ENCODE measurements at regions not wholly inside any gene's neighbourhood (a gene's known extent, or its start where the extent isn't known, plus 50 kb on each side); places are given as distances from the start of the nearest gene placed in this dataset.

DNA sequence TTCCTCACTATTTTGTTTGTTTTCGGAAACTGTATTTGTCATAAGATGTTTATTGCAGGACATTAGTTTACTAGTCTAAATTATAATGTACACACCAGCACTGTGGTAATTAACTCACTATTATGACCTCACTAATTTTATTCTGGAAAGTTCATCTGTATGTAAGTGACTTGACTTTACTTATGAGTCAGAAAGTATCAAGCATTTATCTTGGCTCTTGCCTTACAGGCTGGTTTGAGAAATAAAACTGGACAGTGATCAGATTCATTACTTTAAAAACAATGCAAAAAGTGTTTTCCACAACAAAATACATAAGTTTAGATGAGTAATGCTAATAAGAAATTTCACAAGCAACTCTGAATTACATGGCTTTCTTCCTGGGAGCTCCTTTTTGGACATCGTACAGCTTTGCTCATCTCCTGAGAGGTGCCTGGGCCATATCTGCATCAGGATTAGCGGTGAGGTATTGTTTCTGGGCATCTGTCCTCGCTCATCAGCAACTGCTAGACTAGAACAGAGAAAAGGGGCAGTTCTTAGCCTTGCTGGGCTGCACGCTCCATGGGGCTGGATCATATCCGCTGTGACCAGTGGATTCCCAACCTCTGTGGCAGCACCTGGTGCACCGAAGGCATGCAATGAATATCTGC is 179.8 kb downstream of the SOD2 start:
- H3K27ac Mint-ChIP-seq = no peak overlapping the region
- H3K27me3 Mint-ChIP-seq = peaks cover 7% of the 10 kb centered on the region
- intact Hi-C loops (cut with micrococcal nuclease) = no loop called here
- H3K4me3 Mint-ChIP-seq = no peak overlapping the region
- no peaks in the 10 kb centered on the region for H3K36me3 Mint-ChIP-seq
- H3K9me3 Mint-ChIP-seq = peaks cover 18% of the 10 kb centered on the region
- ChIA-PET CTCF (no interaction called here), POLR2A (no interaction called here)
- DNase-seq = no peak
- H3K4me1 Mint-ChIP-seq (ENCODE audit: low read depth) = no peaks in the 10 kb centered on the region

DNA sequence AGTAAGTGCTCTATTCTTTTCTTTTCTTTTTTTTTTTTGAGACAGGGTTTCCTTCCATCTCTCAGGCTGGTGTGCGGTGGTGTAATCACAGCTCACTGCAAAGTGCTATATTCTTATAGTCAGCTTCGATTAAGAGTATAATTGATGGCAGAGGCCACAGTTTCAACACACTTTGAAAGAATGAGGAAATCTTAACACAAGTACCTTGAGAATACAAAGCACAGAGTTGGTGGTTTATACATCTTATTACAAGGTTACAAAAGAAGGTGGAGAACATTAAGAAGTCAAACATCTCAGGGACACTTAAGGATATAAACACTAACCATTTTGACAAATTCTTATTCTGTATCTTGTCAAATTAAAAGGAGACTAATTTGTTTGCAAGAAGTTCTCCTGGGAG is 180.5 kb downstream of the SOD2 start:
- DNase-seq = no peak
- Mint-ChIP-seq H3K27me3 (peaks cover 7% of the 10 kb centered on the region), H3K4me3 (no peak overlapping the region), H3K36me3 (no peaks in the 10 kb centered on the region), H3K4me1 (ENCODE audit: low read depth) (no peaks in the 10 kb centered on the region), H3K27ac (no peak overlapping the region), H3K9me3 (peaks cover 18% of the 10 kb centered on the region)
- intact Hi-C loops (cut with micrococcal nuclease) = no loop called here
- POLR2A ChIA-PET = no interaction called here
- CTCF ChIA-PET = no interaction called here

DNA sequence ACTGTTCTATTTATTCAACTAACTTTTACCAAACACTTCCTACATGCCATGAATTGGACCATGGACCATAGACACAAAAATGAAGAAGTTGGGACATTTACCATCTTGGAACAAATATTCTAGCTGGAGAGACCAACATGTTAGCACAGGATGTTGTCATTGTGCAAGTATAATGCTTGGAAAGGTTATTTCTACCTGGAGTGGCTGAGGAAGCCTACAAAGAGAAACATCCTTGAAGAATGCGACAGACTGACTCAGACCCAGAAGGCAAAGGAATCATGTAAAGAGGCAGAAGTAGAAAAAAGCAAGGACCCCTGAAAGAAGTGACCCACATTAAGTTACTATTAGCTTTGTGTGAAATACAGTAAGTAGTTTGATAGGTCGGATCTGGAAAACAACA is 180.9 kb downstream of the SOD2 start:
- no peaks in the 10 kb centered on the region for H3K4me1 Mint-ChIP-seq (ENCODE audit: low read depth)

DNA sequence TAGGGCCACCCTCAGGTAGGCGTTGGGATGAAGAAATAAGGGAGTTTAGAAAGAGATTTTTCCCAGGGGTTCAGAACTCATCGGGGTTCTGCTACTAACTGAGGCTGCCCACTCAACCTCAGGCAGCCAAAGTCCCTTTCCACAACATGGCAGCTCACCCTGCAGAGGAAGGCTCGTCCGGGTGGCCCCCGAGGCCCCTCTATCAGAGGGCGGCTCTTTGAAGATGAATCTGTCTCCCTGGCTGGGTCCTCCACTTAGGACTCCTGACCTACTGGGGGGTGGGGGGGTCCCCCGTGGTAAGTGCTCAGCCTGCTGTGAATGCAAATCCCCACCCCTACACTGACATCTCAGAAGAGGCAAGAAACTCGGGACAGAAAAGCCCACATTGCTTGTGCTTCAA is 182.9 kb downstream of the SOD2 start:
- intact Hi-C loops (cut with micrococcal nuclease) = no loop called here
- CTCF ChIA-PET = no interaction called here
- Mint-ChIP-seq H3K9me3 (no peaks in the 10 kb centered on the region), H3K4me1 (ENCODE audit: low read depth) (no peaks in the 10 kb centered on the region), H3K27me3 (peaks cover 5% of the 10 kb centered on the region), H3K4me3 (no peak overlapping the region), H3K27ac (no peak overlapping the region), H3K36me3 (no peaks in the 10 kb centered on the region)
- DNase-seq = no peak
- POLR2A ChIA-PET = no interaction called here

More for the DNA sequence above, 180.9 kb downstream of the SOD2 start:
- H3K36me3 Mint-ChIP-seq = no peaks in the 10 kb centered on the region
- ChIA-PET POLR2A (no interaction called here), CTCF (no interaction called here)
- DNase-seq = no peak
- H3K9me3 Mint-ChIP-seq = peaks cover 18% of the 10 kb centered on the region
- H3K4me3 Mint-ChIP-seq = no peak overlapping the region
- peaks cover 6% of the 10 kb centered on the region for H3K27me3 Mint-ChIP-seq
- no peak overlapping the region for H3K27ac Mint-ChIP-seq
- intact Hi-C loops (cut with micrococcal nuclease) = no loop called here

DNA sequence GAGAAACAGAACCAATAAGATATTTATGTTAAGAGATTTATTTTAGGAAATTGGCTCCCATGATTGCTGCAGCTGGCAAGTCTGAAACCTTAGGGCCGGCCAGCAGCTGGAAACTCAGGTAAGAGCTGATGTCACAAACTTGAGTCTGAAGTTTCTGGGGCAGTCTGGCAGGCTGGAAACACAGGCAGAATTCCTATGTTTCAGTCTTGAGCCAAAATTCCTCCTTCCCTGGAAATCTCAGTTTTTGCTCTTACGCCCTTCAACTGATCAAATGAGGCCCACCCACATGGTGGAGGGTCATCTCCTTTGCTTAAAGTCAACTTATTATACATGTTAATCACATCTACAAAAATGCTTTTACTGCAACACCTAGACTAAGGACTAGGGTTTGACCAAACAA is 184.1 kb downstream of the SOD2 start:
- no peak for DNase-seq

DNA sequence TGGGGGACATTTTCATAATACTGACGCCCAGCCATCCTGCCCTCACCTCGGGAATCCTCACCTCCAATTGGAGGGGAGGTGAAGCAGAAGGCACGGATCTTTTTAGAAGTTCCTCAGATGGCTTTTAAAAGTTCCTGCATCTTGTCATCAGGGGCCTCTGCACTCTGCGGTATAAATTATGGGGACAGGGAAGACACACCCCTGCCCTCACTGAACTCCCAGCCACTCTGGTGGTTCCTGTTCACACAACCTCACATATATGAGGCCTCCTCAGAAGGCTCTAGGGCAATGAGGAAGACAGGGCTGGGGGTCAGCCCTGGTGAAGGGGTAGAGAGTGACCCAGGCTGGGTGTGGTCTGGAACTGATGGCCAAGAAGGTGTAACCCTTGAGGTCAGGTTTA is 187.0 kb downstream of the SOD2 start:
- H3K27me3 Mint-ChIP-seq = peaks cover 3% of the 10 kb centered on the region
- no peak overlapping the region for H3K27ac Mint-ChIP-seq
- no peaks in the 10 kb centered on the region for H3K9me3 Mint-ChIP-seq
- intact Hi-C loops (cut with micrococcal nuclease) = no loop called here
- CTCF ChIA-PET = interaction anchor here (1.5 kb wide), 1 partner anchor 149 kb away, joined by 3 read pairs; no protein-coding TSS in a partner anchor
- POLR2A ChIA-PET = no interaction called here
- no peaks in the 10 kb centered on the region for H3K4me1 Mint-ChIP-seq (ENCODE audit: low read depth)
- no peak for DNase-seq
- no peaks in the 10 kb centered on the region for H3K36me3 Mint-ChIP-seq
- no peak overlapping the region for H3K4me3 Mint-ChIP-seq

More for the DNA sequence above, 184.1 kb downstream of the SOD2 start:
- H3K4me1 Mint-ChIP-seq (ENCODE audit: low read depth) = no peaks in the 10 kb centered on the region
- ChIA-PET CTCF (no interaction called here), POLR2A (interaction anchor here (0.6 kb wide), 1 partner anchor 102 kb away, joined by 4 read pairs; no protein-coding TSS in a partner anchor)
- H3K36me3 Mint-ChIP-seq = no peaks in the 10 kb centered on the region
- H3K27ac Mint-ChIP-seq = no peak overlapping the region
- no peak overlapping the region for H3K4me3 Mint-ChIP-seq
- H3K9me3 Mint-ChIP-seq = no peaks in the 10 kb centered on the region
- H3K27me3 Mint-ChIP-seq = peaks cover 5% of the 10 kb centered on the region
- intact Hi-C loops (cut with micrococcal nuclease) = no loop called here

DNA sequence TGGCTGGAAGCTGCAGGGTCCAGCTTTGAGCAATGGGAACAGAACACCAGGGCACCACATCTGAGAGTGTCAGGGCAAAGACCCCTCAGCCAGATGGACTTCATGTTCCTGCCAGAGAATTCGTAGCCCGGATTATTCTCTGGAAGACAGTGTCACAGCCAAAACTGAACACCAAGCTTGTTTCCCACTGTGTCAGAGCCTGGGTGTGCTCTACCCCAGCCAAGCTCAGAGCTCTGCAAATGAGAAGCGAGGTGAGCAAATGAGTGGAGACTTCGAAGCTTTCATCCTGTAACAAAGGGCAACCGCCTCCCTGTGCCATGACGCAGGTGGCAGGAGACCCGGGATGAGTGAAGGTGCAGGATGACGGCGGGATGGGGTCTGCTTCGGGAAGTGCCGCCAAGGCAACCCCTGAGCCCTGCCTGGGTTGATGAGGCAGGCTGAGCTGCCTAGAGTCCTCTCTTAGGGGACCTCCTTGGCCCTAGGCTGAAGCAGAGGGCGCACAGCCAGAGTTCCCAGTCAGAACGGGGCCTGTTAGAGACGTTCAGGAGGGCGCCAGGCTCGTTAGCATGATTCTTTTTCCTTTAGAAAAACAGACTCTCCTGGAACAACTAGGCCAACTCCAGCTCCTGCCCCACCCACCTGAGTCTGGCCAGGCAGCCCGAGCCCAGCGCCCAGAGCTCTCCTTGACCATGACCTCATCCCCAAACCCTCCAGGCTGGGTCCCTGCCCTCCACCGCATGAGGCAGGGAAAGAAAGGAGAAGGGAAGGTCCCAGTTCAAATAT is 187.7 kb downstream of the SOD2 start:
- intact Hi-C loops (cut with micrococcal nuclease) = no loop called here
- H3K27me3 Mint-ChIP-seq = peaks cover 7% of the 10 kb centered on the region
- no peaks in the 10 kb centered on the region for H3K9me3 Mint-ChIP-seq
- no peaks in the 10 kb centered on the region for H3K4me1 Mint-ChIP-seq (ENCODE audit: low read depth)
- no peak for DNase-seq
- no peak overlapping the region for H3K27ac Mint-ChIP-seq
- POLR2A ChIA-PET = no interaction called here
- no peaks in the 10 kb centered on the region for H3K36me3 Mint-ChIP-seq
- CTCF ChIA-PET = interaction anchor here (1.5 kb wide), 1 partner anchor 150 kb away, joined by 3 read pairs; no protein-coding TSS in a partner anchor
- no peak overlapping the region for H3K4me3 Mint-ChIP-seq

DNA sequence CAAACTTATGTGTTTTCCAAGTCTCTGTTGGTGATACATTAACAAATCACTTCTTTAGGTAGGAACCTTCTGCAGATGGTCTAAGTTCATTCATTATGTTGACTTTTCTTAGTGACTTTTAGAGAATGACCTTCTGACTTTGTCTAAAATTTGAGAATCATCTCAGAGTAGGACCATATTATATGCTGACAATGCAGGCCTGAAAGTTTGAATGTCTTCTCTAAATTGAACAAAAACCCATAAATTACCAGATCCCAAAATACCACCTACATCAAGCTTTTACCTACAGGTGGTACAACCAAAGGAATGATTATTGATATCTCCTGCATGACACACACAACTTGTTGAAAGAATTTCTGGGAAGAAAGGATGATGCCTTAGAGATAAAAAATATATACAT is 191.5 kb downstream of the SOD2 start:
- DNase-seq = no peak
- peaks cover 5% of the 10 kb centered on the region for H3K27me3 Mint-ChIP-seq
- POLR2A ChIA-PET = no interaction called here
- no peaks in the 10 kb centered on the region for H3K9me3 Mint-ChIP-seq
- no peak overlapping the region for H3K4me3 Mint-ChIP-seq
- CTCF ChIA-PET = no interaction called here
- no peaks in the 10 kb centered on the region for H3K36me3 Mint-ChIP-seq
- no peaks in the 10 kb centered on the region for H3K4me1 Mint-ChIP-seq (ENCODE audit: low read depth)
- intact Hi-C loops (cut with micrococcal nuclease) = no loop called here
- H3K27ac Mint-ChIP-seq = no peak overlapping the region

DNA sequence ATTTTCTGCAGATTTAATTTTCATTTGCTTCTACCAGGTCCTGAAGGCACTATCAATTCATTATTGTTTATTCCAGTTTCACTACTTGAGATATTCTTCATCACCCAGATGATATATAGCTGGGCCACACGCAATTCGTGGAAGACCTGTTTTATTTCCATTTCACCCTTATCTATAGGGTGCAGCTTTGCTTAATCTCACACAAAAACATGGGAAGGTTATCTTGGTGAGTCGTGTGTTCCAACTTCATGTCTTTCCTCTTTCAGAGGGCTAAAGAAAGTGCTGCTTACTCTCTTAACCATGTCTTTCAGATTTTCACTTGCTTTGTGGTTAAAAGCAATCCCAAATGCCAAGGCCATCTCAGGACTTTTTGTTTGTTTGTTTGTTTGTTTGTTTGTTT is 194.0 kb downstream of the SOD2 start:
- H3K4me3 Mint-ChIP-seq = no peak overlapping the region
- intact Hi-C loops (cut with micrococcal nuclease) = no loop called here
- peaks cover 12% of the 10 kb centered on the region for H3K27me3 Mint-ChIP-seq
- POLR2A ChIA-PET = no interaction called here
- no peak for DNase-seq
- CTCF ChIA-PET = no interaction called here
- no peak overlapping the region for H3K27ac Mint-ChIP-seq
- H3K36me3 Mint-ChIP-seq = no peaks in the 10 kb centered on the region
- no peaks in the 10 kb centered on the region for H3K9me3 Mint-ChIP-seq
- H3K4me1 Mint-ChIP-seq (ENCODE audit: low read depth) = no peaks in the 10 kb centered on the region

DNA sequence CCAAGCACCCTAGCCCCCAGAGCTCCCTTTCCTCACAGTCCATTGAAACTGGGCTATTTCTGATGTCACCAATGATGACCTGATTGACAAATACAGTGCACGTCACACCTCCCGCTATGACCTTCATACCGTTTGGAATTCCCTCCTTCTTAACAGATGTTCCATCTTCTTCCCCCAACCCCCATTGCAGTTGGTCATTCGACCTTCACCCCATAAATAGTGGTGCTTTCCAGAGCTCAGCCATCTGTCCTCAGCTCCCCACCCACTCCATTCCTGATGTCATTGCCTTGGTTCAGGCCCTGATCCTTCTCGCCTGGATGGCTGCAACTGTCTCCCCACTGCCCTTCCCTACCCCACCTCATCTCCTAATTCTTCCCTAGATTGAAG is 198.5 kb downstream of the SOD2 start:
- no peak overlapping the region for H3K27ac Mint-ChIP-seq
- DNase-seq = no peak
- no peaks in the 10 kb centered on the region for H3K9me3 Mint-ChIP-seq
- H3K4me3 Mint-ChIP-seq = no peak overlapping the region
- ChIA-PET CTCF (interaction anchor here (0.7 kb wide), 1 partner anchor 160 kb away, joined by 3 read pairs; no protein-coding TSS in a partner anchor), POLR2A (no interaction called here)
- no peaks in the 10 kb centered on the region for H3K4me1 Mint-ChIP-seq (ENCODE audit: low read depth)
- H3K36me3 Mint-ChIP-seq = no peaks in the 10 kb centered on the region
- intact Hi-C loops (cut with micrococcal nuclease) = no loop called here
- H3K27me3 Mint-ChIP-seq = peaks cover 7% of the 10 kb centered on the region

DNA sequence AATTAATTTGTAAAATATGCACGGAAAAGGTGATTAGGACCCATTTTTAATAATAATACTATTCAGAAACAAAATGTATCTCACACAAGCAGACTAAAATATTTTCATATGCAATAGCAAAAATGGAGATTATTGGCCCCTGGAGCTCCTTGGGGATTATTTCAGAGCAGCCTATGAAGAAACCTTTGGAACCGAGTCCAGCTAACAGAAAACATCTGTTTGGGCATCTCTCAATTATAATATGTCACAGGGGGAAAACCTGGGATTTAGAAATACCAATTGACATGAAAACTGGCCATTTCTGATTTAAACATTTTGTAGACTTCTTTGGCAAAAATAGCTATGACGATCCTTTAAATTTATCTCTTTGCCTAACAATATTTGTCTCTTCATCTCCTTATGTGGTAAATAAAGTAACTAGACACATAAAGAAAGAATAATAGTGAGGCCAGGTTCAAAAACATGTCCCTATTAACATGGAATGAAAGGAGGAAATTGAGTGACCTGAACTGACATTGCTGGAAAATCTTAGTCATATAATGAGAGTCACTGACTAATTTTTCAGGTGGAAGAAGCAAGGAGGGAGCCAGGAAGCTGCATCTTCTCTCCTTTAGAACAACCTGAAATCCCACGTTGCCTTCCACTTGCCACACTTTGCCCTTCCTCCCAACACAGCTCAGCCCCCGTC is 199.0 kb downstream of the SOD2 start:
- H3K9me3 Mint-ChIP-seq = no peaks in the 10 kb centered on the region
- POLR2A ChIA-PET = no interaction called here
- H3K27me3 Mint-ChIP-seq = peaks cover 7% of the 10 kb centered on the region
- no peaks in the 10 kb centered on the region for H3K4me1 Mint-ChIP-seq (ENCODE audit: low read depth)
- no peak overlapping the region for H3K4me3 Mint-ChIP-seq
- intact Hi-C loops (cut with micrococcal nuclease) = no loop called here
- CTCF ChIA-PET = interaction anchor here (1.6 kb wide), 1 partner anchor 320 kb away, joined by 3 read pairs; no protein-coding TSS in a partner anchor
- H3K36me3 Mint-ChIP-seq = no peaks in the 10 kb centered on the region
- DNase-seq = no peak
- H3K27ac Mint-ChIP-seq = no peak overlapping the region

DNA sequence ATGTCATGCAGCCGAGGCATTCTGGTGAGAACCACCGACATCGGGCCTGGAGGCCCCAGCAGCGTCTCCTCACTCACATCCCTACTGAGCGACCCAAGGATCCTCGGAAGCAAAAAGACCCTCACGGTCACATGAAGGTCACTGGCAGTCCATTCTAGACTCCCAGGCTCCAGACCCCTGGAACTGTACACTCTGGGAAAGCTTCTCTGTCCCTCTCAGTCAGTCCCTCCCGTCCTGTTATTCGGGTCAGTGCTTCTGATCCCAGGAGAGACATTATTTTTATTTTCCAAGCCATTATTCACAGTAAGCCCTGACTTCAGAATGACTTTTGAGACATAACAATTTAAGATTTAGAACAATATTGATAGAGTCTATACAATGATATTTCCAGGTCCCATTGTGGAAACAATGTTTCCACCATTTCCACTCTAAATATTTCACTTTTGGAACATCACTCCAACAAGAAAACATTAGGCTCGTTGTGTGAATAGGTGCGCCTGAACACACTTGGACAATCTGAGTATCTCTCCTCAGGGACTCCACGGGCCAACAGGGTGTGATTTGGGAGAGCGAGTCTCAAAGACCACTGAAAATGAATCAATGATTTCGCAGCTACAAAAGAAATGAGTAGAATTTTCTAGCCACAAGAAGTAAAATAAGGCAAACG is 199.7 kb downstream of the SOD2 start:
- Mint-ChIP-seq H3K27me3 (peaks cover 7% of the 10 kb centered on the region), H3K9me3 (no peaks in the 10 kb centered on the region), H3K27ac (no peak overlapping the region), H3K36me3 (no peaks in the 10 kb centered on the region), H3K4me3 (no peak overlapping the region), H3K4me1 (ENCODE audit: low read depth) (no peaks in the 10 kb centered on the region)
- CTCF ChIA-PET = interaction anchor here (1.6 kb wide), 1 partner anchor 319 kb away, joined by 3 read pairs; no protein-coding TSS in a partner anchor
- intact Hi-C loops (cut with micrococcal nuclease) = no loop called here
- POLR2A ChIA-PET = no interaction called here
- no peak for DNase-seq
